ENCODE measurements at regions not wholly inside any gene's neighbourhood (a gene's known extent, or its start where the extent isn't known, plus 50 kb on each side); places are given as distances from the start of the nearest gene placed in this dataset.

DNA sequence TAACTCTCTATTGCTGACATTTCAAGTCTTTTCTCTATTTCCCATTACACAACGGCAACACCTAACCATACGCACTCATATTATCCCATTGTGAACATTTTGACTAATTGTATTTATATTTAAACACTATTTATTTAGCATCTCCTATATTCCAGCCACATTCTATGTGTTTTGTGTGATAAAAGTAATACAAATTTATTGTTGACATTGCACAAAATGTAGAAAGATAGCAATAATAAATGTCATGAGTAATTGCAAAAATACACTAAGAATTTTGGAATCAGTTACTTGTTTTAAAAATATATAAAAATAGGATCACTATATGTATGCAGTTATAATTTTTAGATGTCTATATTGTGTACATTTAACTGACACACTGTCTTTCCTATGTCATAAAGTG lies 413.0 kb upstream of the PTPRD start:
- no peaks in the 10 kb centered on the region for H3K4me1 Mint-ChIP-seq (ENCODE audit: unreplicated experiment)
- no peaks in the 10 kb centered on the region for H3K36me3 Mint-ChIP-seq (ENCODE audit: low read depth, unreplicated experiment)
- H3K27me3 Mint-ChIP-seq (ENCODE audit: unreplicated experiment): no peaks in the 10 kb centered on the region
- TF ChIP-seq, protein P1, sequence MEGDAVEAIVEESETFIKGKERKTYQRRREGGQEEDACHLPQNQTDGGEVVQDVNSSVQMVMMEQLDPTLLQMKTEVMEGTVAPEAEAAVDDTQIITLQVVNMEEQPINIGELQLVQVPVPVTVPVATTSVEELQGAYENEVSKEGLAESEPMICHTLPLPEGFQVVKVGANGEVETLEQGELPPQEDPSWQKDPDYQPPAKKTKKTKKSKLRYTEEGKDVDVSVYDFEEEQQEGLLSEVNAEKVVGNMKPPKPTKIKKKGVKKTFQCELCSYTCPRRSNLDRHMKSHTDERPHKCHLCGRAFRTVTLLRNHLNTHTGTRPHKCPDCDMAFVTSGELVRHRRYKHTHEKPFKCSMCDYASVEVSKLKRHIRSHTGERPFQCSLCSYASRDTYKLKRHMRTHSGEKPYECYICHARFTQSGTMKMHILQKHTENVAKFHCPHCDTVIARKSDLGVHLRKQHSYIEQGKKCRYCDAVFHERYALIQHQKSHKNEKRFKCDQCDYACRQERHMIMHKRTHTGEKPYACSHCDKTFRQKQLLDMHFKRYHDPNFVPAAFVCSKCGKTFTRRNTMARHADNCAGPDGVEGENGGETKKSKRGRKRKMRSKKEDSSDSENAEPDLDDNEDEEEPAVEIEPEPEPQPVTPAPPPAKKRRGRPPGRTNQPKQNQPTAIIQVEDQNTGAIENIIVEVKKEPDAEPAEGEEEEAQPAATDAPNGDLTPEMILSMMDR (IDR thresholded peaks at IDR 0.05; ENCODE audit: unreplicated experiment): no peak
- H3K9me3 Mint-ChIP-seq (ENCODE audit: unreplicated experiment): no peaks in the 10 kb centered on the region
- no peak for DNase-seq (ENCODE audit: low spot score)
- H3K4me3 Mint-ChIP-seq (ENCODE audit: unreplicated experiment): no peak overlapping the region
- no peak overlapping the region for H3K27ac Mint-ChIP-seq (ENCODE audit: unreplicated experiment)

DNA sequence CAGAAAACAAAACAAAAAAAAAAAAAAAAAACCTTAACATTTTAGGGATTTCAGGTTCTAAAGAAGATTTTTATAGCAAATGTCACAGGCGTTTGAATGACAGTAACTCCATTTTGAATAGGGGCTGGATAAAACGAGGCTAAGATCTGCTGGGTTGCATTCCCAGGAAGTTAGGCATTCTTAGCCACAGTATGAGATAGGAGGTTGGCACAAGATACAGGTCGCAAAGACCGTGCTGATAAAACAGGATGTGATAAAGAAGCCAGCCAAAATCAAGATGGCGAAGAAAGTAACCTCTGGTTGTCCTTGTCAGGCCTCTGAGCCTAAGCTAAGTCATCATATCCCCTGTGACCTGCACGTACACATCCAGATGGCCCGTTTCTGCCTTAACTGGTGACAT lies 425.6 kb upstream of the PTPRD start:
- H3K27ac Mint-ChIP-seq (ENCODE audit: unreplicated experiment): no peak overlapping the region
- H3K27me3 Mint-ChIP-seq (ENCODE audit: unreplicated experiment): no peaks in the 10 kb centered on the region
- H3K4me1 Mint-ChIP-seq (ENCODE audit: unreplicated experiment): no peaks in the 10 kb centered on the region
- TF ChIP-seq, protein P1 (IDR thresholded peaks at IDR 0.05; ENCODE audit: unreplicated experiment): no peak
- H3K36me3 Mint-ChIP-seq (ENCODE audit: low read depth, unreplicated experiment): no peaks in the 10 kb centered on the region
- DNase-seq (ENCODE audit: low spot score): no peak
- no peaks in the 10 kb centered on the region for H3K9me3 Mint-ChIP-seq (ENCODE audit: unreplicated experiment)
- H3K4me3 Mint-ChIP-seq (ENCODE audit: unreplicated experiment): no peak overlapping the region

DNA sequence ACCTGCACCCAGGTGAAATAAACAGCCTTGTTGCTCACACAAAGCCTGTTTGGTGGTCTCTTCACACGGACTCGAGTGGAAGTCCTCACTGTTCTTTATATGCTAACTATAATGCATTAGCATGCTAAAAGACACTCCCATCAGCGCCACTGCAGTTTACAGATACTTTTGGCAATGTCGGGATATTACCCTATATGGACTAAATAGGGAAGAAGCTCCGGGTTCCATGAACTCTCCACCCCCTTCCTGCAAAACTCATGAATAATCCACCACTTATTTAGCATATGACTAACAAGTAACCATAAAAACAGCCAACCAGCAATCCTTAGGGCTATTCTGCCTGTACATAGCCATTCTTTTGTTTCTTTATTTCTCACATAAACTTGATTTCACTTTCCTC lies 426.2 kb upstream of the PTPRD start:
- Mint-ChIP-seq H3K27me3 (ENCODE audit: unreplicated experiment) (no peaks in the 10 kb centered on the region), H3K4me3 (ENCODE audit: unreplicated experiment) (no peak overlapping the region), H3K27ac (ENCODE audit: unreplicated experiment) (no peak overlapping the region), H3K36me3 (ENCODE audit: low read depth, unreplicated experiment) (no peaks in the 10 kb centered on the region), H3K9me3 (ENCODE audit: unreplicated experiment) (no peaks in the 10 kb centered on the region), H3K4me1 (ENCODE audit: unreplicated experiment) (no peaks in the 10 kb centered on the region)
- DNase-seq (ENCODE audit: low spot score): no peak
- TF ChIP-seq, protein P1 (IDR thresholded peaks at IDR 0.05; ENCODE audit: unreplicated experiment): no peak

GRCh38 chr9:11045589-11045988 lies 432.8 kb upstream of the PTPRD start:
- Mint-ChIP-seq H3K4me3 (ENCODE audit: unreplicated experiment) (no peak overlapping the region), H3K27me3 (ENCODE audit: unreplicated experiment) (no peaks in the 10 kb centered on the region), H3K27ac (ENCODE audit: unreplicated experiment) (no peak overlapping the region), H3K36me3 (ENCODE audit: low read depth, unreplicated experiment) (no peaks in the 10 kb centered on the region), H3K9me3 (ENCODE audit: unreplicated experiment) (no peaks in the 10 kb centered on the region), H3K4me1 (ENCODE audit: unreplicated experiment) (no peaks in the 10 kb centered on the region)
- TF ChIP-seq, protein P1 (IDR thresholded peaks at IDR 0.05; ENCODE audit: unreplicated experiment): no peak
- DNase-seq (ENCODE audit: low spot score): no peak

- Mint-ChIP-seq H3K27ac (ENCODE audit: unreplicated experiment) (no peak overlapping the region), H3K36me3 (ENCODE audit: low read depth, unreplicated experiment) (no peaks in the 10 kb centered on the region)
Observed at GRCh38 chr9:11063263-11063662, 450.5 kb upstream of the PTPRD start.

More at GRCh38 chr9:11063263-11063662, 450.5 kb upstream of the PTPRD start:
- Mint-ChIP-seq H3K27me3 (ENCODE audit: unreplicated experiment) (no peaks in the 10 kb centered on the region), H3K4me1 (ENCODE audit: unreplicated experiment) (no peaks in the 10 kb centered on the region), H3K4me3 (ENCODE audit: unreplicated experiment) (no peak overlapping the region), H3K9me3 (ENCODE audit: unreplicated experiment) (no peaks in the 10 kb centered on the region)
- TF ChIP-seq, protein P1 (IDR thresholded peaks at IDR 0.05; ENCODE audit: unreplicated experiment): no peak
- DNase-seq (ENCODE audit: low spot score): no peak
